Erythroblast (primary cell): ENCODE measurements at regions not wholly inside any gene's neighbourhood (a gene's known extent, or its start where the extent isn't known, plus 50 kb on each side); places are given as distances from the start of the nearest gene placed in this dataset.

Experiments used
- GATA1 ChIP-seq: IDR thresholded peaks from 2 replicates; pipeline ENCODE4 v1.6.1; 2011; ENCODE audit warnings: low read depth, mild to moderate bottlenecking, control low read depth, low read length, moderate library complexity
- POLR2A ChIP-seq: IDR thresholded peaks from 2 replicates; pipeline ENCODE4 v1.6.1; 2011; ENCODE audit warnings: mild to moderate bottlenecking, low read length

DNA sequence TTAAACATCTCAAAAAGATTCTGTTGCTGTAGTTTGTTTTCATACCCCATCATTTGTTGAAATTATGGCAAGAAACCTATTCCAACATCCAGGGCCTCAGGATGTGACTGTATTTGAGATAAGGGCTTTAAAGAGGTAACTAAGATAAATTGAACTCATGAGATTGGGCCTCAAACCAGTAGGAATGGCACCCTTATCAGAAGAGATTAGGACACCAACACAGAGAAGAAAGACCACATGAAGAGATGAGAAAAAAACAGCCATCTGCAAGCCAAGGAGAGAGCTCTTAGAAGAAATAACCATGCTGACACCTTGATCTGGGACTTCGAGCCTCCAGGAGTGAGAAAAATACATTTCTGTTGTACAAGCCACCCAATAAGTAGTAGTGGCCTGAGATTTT, 157.7 kb downstream of the CGGBP1 start:
- TF ChIP-seq POLR2A = no peak
- no peak for TF ChIP-seq GATA1
